H9 (cell line): ENCODE measurements at regions not wholly inside any gene's neighbourhood (a gene's known extent, or its start where the extent isn't known, plus 50 kb on each side); places are given as distances from the start of the nearest gene placed in this dataset.

ENCODE experiments used
- DNase-seq: peaks from one replicate; pipeline ENCODE4 v3.0.0-alpha.2; 2017
- H2AFZ ChIP-seq: one replicate; pipeline ENCODE4 v1.6.1; 2013; ENCODE audit warnings: mild to moderate bottlenecking, low read length, control low read depth, moderate library complexity
- H2AK5ac ChIP-seq: 2 replicates; pipeline ENCODE4 v1.6.1; 2013; ENCODE audit warnings: low read length, control low read depth, mixed read lengths; ENCODE audit not compliant: insufficient read length
- H2BK120ac ChIP-seq: one replicate; pipeline ENCODE4 v1.6.1; 2013; ENCODE audit warnings: low read depth, mild to moderate bottlenecking, low read length, control low read depth, inconsistent platforms; ENCODE audit not compliant: poor library complexity, severe bottlenecking
- H2BK12ac ChIP-seq: 2 replicates; pipeline ENCODE4 v1.6.1; 2013; ENCODE audit warnings: low read length, control low read depth, mixed read lengths, low read depth; ENCODE audit not compliant: insufficient read length
- H2BK15ac ChIP-seq: 2 replicates; pipeline ENCODE4 v1.6.1; 2013; ENCODE audit warnings: low read depth, low read length, control low read depth
- H2BK20ac ChIP-seq: one replicate; pipeline ENCODE4 v1.6.1; 2013; ENCODE audit warnings: low read depth, mild to moderate bottlenecking, low read length, control low read depth, inconsistent platforms; ENCODE audit not compliant: poor library complexity, severe bottlenecking
- H2BK5ac ChIP-seq: 2 replicates; pipeline ENCODE4 v1.6.1; 2013; ENCODE audit warnings: low read length, control low read depth, mixed read lengths; ENCODE audit not compliant: insufficient read length
- H3K14ac ChIP-seq: 2 replicates; pipeline ENCODE4 v1.6.1; 2013; ENCODE audit warnings: low read length, control low read depth; ENCODE audit not compliant: insufficient read depth
- H3K18ac ChIP-seq: 2 replicates; pipeline ENCODE4 v1.6.1; 2013; ENCODE audit warnings: low read depth, mild to moderate bottlenecking, mixed read lengths, low read length, control low read depth; ENCODE audit not compliant: insufficient read length
- H3K23ac ChIP-seq: 2 replicates; pipeline ENCODE4 v1.6.1; 2013; ENCODE audit warnings: low read length, control low read depth, mixed read lengths, low read depth; ENCODE audit not compliant: insufficient read length
- H3K23me2 ChIP-seq: 2 replicates; pipeline ENCODE4 v1.6.1; 2013; ENCODE audit warnings: low read depth, mild to moderate bottlenecking, mixed read lengths, low read length, control low read depth; ENCODE audit not compliant: insufficient read length, poor library complexity, severe bottlenecking
- H3K27ac ChIP-seq: 2 replicates; pipeline ENCODE4 v1.5.1; 2013; ENCODE audit warnings: low read length, control low read depth, mixed read lengths, low read depth; ENCODE audit not compliant: insufficient read length
- H3K27me3 ChIP-seq: 2 replicates; pipeline ENCODE4 v1.6.1; 2013; ENCODE audit warnings: low read length, control low read depth, inconsistent platforms; ENCODE audit not compliant: insufficient read depth
- H3K4ac ChIP-seq: 2 replicates; pipeline ENCODE4 v1.6.1; 2013; ENCODE audit warnings: low read depth, mild to moderate bottlenecking, control low read depth, inconsistent platforms, low read length, moderate library complexity
- H3K4me1 ChIP-seq: 2 replicates; pipeline ENCODE4 v1.6.1; 2013; ENCODE audit warnings: low read length, control low read depth, inconsistent platforms; ENCODE audit not compliant: insufficient read depth
- H3K4me2 ChIP-seq: 2 replicates; pipeline ENCODE4 v1.6.1; 2013; ENCODE audit warnings: low read length, control low read depth, mixed read lengths; ENCODE audit not compliant: insufficient read length, insufficient read depth
- H3K56ac ChIP-seq: 2 replicates; pipeline ENCODE4 v1.6.1; 2013; ENCODE audit warnings: low read depth, mild to moderate bottlenecking, mixed read lengths, low read length, control low read depth; ENCODE audit not compliant: insufficient read length
- H3K79me1 ChIP-seq: 2 replicates; pipeline ENCODE4 v1.6.1; 2013; ENCODE audit warnings: low read depth, mild to moderate bottlenecking, moderate library complexity, low read length, control low read depth, inconsistent platforms; ENCODE audit not compliant: insufficient read depth, poor library complexity, severe bottlenecking
- H3K79me2 ChIP-seq: 2 replicates; pipeline ENCODE4 v1.6.1; 2013; ENCODE audit warnings: low read length, control low read depth, inconsistent platforms; ENCODE audit not compliant: insufficient read depth
- H3K9ac ChIP-seq: 2 replicates; pipeline ENCODE4 v1.6.1; 2013; ENCODE audit warnings: low read length, control low read depth, mixed read lengths; ENCODE audit not compliant: insufficient read length; ENCODE audit errors: extremely low read depth
- H3K9me3 ChIP-seq: one replicate; pipeline ENCODE4 v1.6.1; 2013; ENCODE audit warnings: low read depth, low read length, inconsistent platforms; ENCODE audit not compliant: control insufficient read depth
- H3T11ph ChIP-seq: one replicate; pipeline ENCODE4 v1.6.1; 2013; ENCODE audit warnings: mild to moderate bottlenecking, low read length, control low read depth, inconsistent platforms
- H4K20me1 ChIP-seq: one replicate; pipeline ENCODE4 v1.6.1; 2013; ENCODE audit not compliant: control insufficient read depth, insufficient read length, insufficient read depth
- H4K5ac ChIP-seq: 2 replicates; pipeline ENCODE4 v1.6.1; 2013; ENCODE audit warnings: low read depth, mild to moderate bottlenecking, mixed read lengths, low read length, control low read depth; ENCODE audit not compliant: insufficient read length
- H4K8ac ChIP-seq: replicated peaks from 2 replicates; pipeline ENCODE4 v1.6.1; 2013; ENCODE audit warnings: low read length, control low read depth, mixed read lengths, low read depth; ENCODE audit not compliant: insufficient read length
- H4K91ac ChIP-seq: 2 replicates; pipeline ENCODE4 v1.6.1; 2013; ENCODE audit warnings: low read depth, mild to moderate bottlenecking, moderate library complexity, mixed read lengths, low read length, control low read depth; ENCODE audit not compliant: insufficient read length
- H3K27ac Mint-ChIP-seq, 3 experiments: 2 replicates in 2 of 3; 3 replicates in 1 of 3; pipeline ENCODE4 v1.8.0; 2020 to 2021; ENCODE audit warnings: mixed read lengths in 3 of 3, mild to moderate bottlenecking in 1 of 3, moderate library complexity in 1 of 3
- H3K27me3 Mint-ChIP-seq: 2 replicates; pipeline ENCODE4 v1.8.0; 2021; ENCODE audit warnings: low read depth, mild to moderate bottlenecking, moderate library complexity, mixed read lengths
- H3K36me3 Mint-ChIP-seq, 3 experiments: 2 replicates in 2 of 3; 3 replicates in 1 of 3; pipeline ENCODE4 v1.8.0; 2020 to 2021; ENCODE audit warnings: low read depth in 3 of 3, mixed read lengths in 3 of 3; ENCODE audit not compliant: insufficient read depth in 1 of 3
- H3K4me1 Mint-ChIP-seq, 2 experiments: 2 replicates each; pipeline ENCODE4 v1.8.0; 2020; ENCODE audit warnings: mixed read lengths in 2 of 2
- H3K4me3 Mint-ChIP-seq, 2 experiments: 2 replicates in 1 of 2; 3 replicates in 1 of 2; pipeline ENCODE4 v1.8.0; 2020 to 2021; ENCODE audit warnings: mild to moderate bottlenecking in 2 of 2, mixed read lengths in 2 of 2, moderate library complexity in 1 of 2
- H3K9me3 Mint-ChIP-seq, 2 experiments: 2 replicates in 1 of 2; 3 replicates in 1 of 2; pipeline ENCODE4 v1.8.0; 2020; ENCODE audit warnings: mild to moderate bottlenecking in 2 of 2, mixed read lengths in 2 of 2, moderate library complexity in 1 of 2
- CTCF ChIP-seq: fragments of 200-600 bp; sonication (generic); conservative IDR thresholded peaks from 3 replicates; pipeline ENCODE4 v1.8.0; 2021; ENCODE audit warnings: antibody characterized with exemption, mild to moderate bottlenecking
- WGBS: extraction: QIAGEN DNeasy Blood & Tissue Kit; methylation state at CpG from one replicate; pipeline ENCODE4 v1.1.7; 2013; ENCODE audit warnings: missing lambda C conversion rate, low lambda C conversion rate, mixed read lengths; ENCODE audit not compliant: insufficient read length; ENCODE audit errors: extremely low coverage; 5-methylcytosine and 5-hydroxymethylcytosine counted together

GRCh38 chr13:93098972-93099371, 127.6 kb upstream of the GPC6 start:
- WGBS: no CpG with 5 or more reads among the region's 6 CpGs
- H3K9me3 Mint-ChIP-seq: peaks cover 0 to 2% of the 10 kb centered on the region in 2 experiments; a peak in 1 of 5 replicates
- no peaks in the 10 kb centered on the region for H3K9me3 ChIP-seq
- H3T11ph ChIP-seq: no peak overlapping the region
- no peaks in the 10 kb centered on the region for H4K20me1 ChIP-seq
- TF ChIP-seq CTCF: no peak
- H2AK5ac ChIP-seq: no peak overlapping the region
- H3K4me2 ChIP-seq: no peak overlapping the region
- no peak overlapping the region for H2AFZ ChIP-seq
- H3K4me3 Mint-ChIP-seq: no peak overlapping the region
- H3K23ac ChIP-seq: no peak overlapping the region
- H3K27ac Mint-ChIP-seq: no peak overlapping the region; a peak in 1 of 7 replicates
- H3K9ac ChIP-seq: no peak overlapping the region
- no peaks in the 10 kb centered on the region for H3K4me1 ChIP-seq
- no peaks in the 10 kb centered on the region for H3K27me3 Mint-ChIP-seq
- no peak overlapping the region for H3K27ac ChIP-seq
- H3K27me3 ChIP-seq: no peaks in the 10 kb centered on the region
- H3K4ac ChIP-seq: no peak overlapping the region
- no peak overlapping the region for H2BK12ac ChIP-seq
- no peaks in the 10 kb centered on the region for H3K23me2 ChIP-seq
- no peaks in the 10 kb centered on the region for H3K79me2 ChIP-seq
- H3K36me3 Mint-ChIP-seq: no peaks in the 10 kb centered on the region; a peak in 1 of 7 replicates
- no peak overlapping the region for H2BK5ac ChIP-seq
- no peak overlapping the region for H2BK20ac ChIP-seq
- no peak overlapping the region for H3K14ac ChIP-seq
- no peaks in the 10 kb centered on the region for H3K79me1 ChIP-seq
- no peak for DNase-seq
- H4K8ac ChIP-seq: no peak overlapping the region
- H4K91ac ChIP-seq: no peak overlapping the region
- no peak overlapping the region for H2BK120ac ChIP-seq
- no peak overlapping the region for H2BK15ac ChIP-seq
- no peaks in the 10 kb centered on the region for H3K4me1 Mint-ChIP-seq
- no peak overlapping the region for H3K18ac ChIP-seq
- no peak overlapping the region for H3K56ac ChIP-seq
- H4K5ac ChIP-seq: no peak overlapping the region
